Activated CD8-positive, alpha-beta memory T cell treated with anti-CD3 and anti-CD28 coated beads, Interleukin-2, amount 10 ng/mL, durations not matched to agents 7 days and 5 days (primary cell): ENCODE measurements at regions not wholly inside any gene's neighbourhood (a gene's known extent, or its start where the extent isn't known, plus 50 kb on each side); places are given as distances from the start of the nearest gene placed in this dataset.
A peak's percentile ranks its signal among the peaks of the same experiment; 100 is the strongest.

Experiments used
- ATAC-seq: fragments of 150-1000 bp; cut with Tn5 transposase; one replicate; pipeline ENCODE4 v1.10.0; 2021; ENCODE audit warnings: moderate library complexity
- CTCF ChIA-PET: fragments of 350-600 bp; sonication (Branson Sonifier 250); formaldehyde crosslinking; loops from one replicate; lab custom pipeline; 2021; ENCODE audit warnings: antibody characterized with exemption; lab: Charles Lee
- DNase-seq: peaks from one replicate; pipeline ENCODE4 v3.0.0-alpha.2; 2020
- H3K27ac Mint-ChIP-seq: one replicate; pipeline ENCODE4 v1.8.0; 2021; ENCODE audit warnings: mild to moderate bottlenecking, mixed read lengths
- H3K27me3 Mint-ChIP-seq: one replicate; pipeline ENCODE4 v1.8.0; 2021; ENCODE audit warnings: mixed read lengths
- H3K36me3 Mint-ChIP-seq: one replicate; pipeline ENCODE4 v1.8.0; 2021; ENCODE audit warnings: mild to moderate bottlenecking, mixed read lengths
- H3K4me1 Mint-ChIP-seq: one replicate; pipeline ENCODE4 v1.8.0; 2021; ENCODE audit warnings: mixed read lengths
- H3K4me3 Mint-ChIP-seq: one replicate; pipeline ENCODE4 v1.8.0; 2021; ENCODE audit warnings: mild to moderate bottlenecking, moderate library complexity, mixed read lengths
- H3K9me3 Mint-ChIP-seq: one replicate; pipeline ENCODE4 v1.8.0; 2022; ENCODE audit warnings: low read depth, mixed read lengths

DNA sequence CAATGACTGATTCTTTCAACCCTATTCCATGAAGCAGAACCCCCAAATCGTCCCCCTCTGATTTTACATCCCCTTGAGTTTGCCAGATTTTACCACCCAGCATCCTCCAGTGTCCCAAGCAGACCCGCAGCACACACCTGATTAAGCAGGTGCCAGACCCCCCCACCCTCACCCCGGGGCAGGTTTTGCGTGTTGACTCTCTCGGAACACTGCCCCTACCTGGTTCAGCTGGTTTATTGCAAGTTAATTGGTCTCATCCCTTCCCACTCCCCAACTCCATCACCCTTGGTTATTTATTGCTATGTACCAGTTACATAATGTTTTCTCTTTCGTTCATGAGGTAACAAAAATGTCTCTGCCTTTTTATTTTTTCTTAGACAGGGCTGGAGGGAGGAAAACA is 258.4 kb downstream of the BCOR start:
- H3K4me1 Mint-ChIP-seq, result peaks cover 9% of the 10 kb centered on the region
- no peak overlapping the region for H3K4me3 Mint-ChIP-seq
- H3K27me3 Mint-ChIP-seq, result no peaks in the 10 kb centered on the region
- H3K9me3 Mint-ChIP-seq, result no peaks in the 10 kb centered on the region
- no peak for DNase-seq
- H3K27ac Mint-ChIP-seq, result no peak overlapping the region
- CTCF ChIA-PET, result no interaction called here
- ATAC-seq, result no peak
- no peaks in the 10 kb centered on the region for H3K36me3 Mint-ChIP-seq

DNA sequence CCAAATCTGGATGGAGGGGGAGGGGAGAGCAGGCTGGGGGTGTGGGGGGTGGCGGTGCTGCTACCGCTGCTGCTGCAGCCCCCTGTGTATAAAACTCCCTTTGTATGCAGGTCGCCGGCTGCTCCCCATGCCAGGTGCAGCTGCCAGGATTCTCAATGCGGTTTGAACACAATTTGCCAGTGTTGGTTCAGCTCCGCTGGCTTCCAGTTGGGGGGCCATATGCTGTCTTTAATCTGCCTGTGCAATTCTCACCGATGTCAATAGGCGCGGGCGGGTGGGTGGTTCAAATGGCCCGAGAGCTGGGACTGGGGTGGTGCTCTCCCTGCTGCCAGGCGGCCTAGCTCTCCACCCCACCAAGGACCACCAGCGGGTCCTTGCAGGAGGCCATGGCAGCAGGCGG is 257.6 kb downstream of the BCOR start:
- CTCF ChIA-PET, result no interaction called here
- no peaks in the 10 kb centered on the region for H3K9me3 Mint-ChIP-seq
- no peak overlapping the region for H3K4me3 Mint-ChIP-seq
- no peak overlapping the region for H3K27ac Mint-ChIP-seq
- no peaks in the 10 kb centered on the region for H3K36me3 Mint-ChIP-seq
- no peak for ATAC-seq
- H3K27me3 Mint-ChIP-seq, result no peaks in the 10 kb centered on the region
- no peak for DNase-seq
- H3K4me1 Mint-ChIP-seq, result peaks cover 1% of the 10 kb centered on the region

DNA sequence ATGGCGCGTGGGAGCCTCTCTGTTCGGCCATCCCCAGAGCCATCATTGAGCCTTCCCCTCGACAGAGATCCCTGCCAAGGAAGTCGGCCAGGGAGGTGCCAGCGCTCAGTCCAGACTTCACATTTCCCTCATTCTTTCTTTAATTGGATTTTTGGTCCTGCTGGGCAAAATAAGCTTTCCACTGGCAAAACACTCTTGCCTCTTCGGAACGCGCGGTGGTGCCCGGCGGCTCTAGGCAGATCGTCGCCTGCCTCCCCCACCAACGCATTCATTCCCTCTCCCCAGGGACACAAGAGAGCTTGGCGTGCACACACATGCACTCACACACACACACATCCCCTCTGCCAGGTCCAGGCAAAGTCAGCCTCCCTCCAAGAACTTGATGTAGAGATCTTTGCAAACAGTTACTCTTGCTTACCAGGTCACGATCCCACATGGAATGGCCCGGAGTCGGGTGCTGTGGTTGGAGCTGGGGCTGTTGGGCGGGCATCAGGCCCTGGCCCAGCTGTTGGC is 257.1 kb downstream of the BCOR start:
- Mint-ChIP-seq H3K36me3 (no peaks in the 10 kb centered on the region), H3K27me3 (no peaks in the 10 kb centered on the region), H3K9me3 (no peaks in the 10 kb centered on the region), H3K4me3 (no peak overlapping the region), H3K4me1 (no peaks in the 10 kb centered on the region), H3K27ac (no peak overlapping the region)
- CTCF ChIA-PET, result interaction anchor here (0.6 kb wide), 1 partner anchor 168 kb away, joined by 4 read pairs; no protein-coding TSS in a partner anchor
- ATAC-seq (no peak), DNase-seq (no peak)

DNA sequence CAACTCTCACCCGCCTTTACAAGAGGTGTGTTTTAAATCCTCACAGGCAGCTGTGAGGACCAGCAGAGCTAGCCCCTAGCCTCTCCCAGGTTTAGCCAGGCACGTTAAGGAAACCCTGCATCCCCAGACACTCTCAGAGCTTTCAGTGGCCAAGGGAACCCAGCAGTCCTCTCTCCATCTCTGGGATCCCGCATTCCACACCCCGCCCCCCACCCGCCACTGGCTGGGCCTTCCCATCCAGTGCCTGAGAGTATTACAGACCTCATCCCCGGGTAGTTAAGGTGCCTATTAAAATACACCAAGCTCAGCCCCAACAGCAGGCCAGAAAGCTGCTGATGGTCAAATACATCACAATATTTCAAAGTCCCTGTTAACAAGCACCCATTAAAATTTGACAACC is 256.2 kb downstream of the BCOR start:
- H3K9me3 Mint-ChIP-seq, result no peaks in the 10 kb centered on the region
- no peak overlapping the region for H3K4me3 Mint-ChIP-seq
- H3K27ac Mint-ChIP-seq, result no peak overlapping the region
- H3K36me3 Mint-ChIP-seq, result peaks cover 2% of the 10 kb centered on the region
- no peaks in the 10 kb centered on the region for H3K4me1 Mint-ChIP-seq
- CTCF ChIA-PET, result no interaction called here
- no peak for ATAC-seq
- no peaks in the 10 kb centered on the region for H3K27me3 Mint-ChIP-seq
- no peak for DNase-seq

DNA sequence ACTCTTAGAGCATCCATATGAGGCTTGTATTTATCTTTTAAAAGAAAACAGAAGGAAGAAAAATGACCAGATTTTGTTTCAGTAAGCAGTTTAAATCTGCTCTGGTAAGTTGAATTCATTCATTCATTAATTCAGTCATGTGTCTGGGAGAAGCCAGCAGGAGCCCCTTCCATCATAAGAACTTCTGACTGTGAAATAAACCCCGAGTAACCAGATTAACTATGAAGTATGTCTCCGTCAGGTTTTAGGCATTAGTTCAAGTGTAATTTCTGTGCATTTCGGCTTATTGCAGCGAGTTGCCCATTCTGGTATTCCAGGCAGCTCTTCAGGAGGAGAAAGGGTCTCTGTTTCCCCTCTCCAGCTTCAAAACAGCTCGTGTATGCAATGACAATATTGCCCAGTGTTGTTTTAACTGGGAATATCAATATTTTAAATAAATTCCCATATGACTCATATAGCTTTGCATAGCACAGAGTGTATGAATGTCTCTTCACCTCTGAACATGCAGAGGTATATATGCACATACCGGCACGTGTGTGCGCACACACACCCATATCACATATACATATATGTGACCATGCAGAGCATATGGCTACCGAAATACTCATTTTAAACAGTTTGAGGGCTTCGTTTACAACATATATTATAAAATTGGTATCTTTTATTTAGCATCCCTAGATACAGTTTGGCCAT is 255.3 kb downstream of the BCOR start:
- Mint-ChIP-seq H3K4me1 (no peaks in the 10 kb centered on the region), H3K27ac (no peak overlapping the region), H3K36me3 (peaks cover 7% of the 10 kb centered on the region), H3K9me3 (no peaks in the 10 kb centered on the region), H3K4me3 (no peak overlapping the region), H3K27me3 (no peaks in the 10 kb centered on the region)
- CTCF ChIA-PET, result no interaction called here
- ATAC-seq (no peak), DNase-seq (no peak)

DNA sequence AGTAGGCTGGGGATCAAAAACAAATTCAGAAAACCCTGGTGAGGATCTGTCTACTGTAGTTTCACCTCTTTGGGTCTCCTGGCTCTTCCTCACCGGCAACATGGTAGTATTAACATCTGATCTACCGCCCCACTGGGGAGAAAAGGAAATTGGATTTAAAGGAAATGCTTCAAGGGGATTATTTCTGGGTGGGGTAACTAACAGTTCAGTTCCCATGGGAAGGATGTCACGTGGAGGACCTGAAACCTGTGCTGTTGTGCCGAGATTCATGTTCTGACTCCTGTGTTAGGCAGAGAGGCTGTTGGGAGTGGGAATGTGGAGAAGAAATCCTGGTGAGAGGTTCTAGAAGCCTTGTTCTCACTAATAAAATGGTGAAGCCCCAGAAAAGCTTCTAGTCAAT is 254.4 kb downstream of the BCOR start:
- no peak for ATAC-seq
- no peak for DNase-seq
- CTCF ChIA-PET, result no interaction called here
- no peaks in the 10 kb centered on the region for H3K27me3 Mint-ChIP-seq
- H3K9me3 Mint-ChIP-seq, result no peaks in the 10 kb centered on the region
- H3K4me3 Mint-ChIP-seq, result no peak overlapping the region
- peaks cover 14% of the 10 kb centered on the region for H3K36me3 Mint-ChIP-seq
- no peak overlapping the region for H3K27ac Mint-ChIP-seq
- H3K4me1 Mint-ChIP-seq, result peaks cover 2% of the 10 kb centered on the region

DNA sequence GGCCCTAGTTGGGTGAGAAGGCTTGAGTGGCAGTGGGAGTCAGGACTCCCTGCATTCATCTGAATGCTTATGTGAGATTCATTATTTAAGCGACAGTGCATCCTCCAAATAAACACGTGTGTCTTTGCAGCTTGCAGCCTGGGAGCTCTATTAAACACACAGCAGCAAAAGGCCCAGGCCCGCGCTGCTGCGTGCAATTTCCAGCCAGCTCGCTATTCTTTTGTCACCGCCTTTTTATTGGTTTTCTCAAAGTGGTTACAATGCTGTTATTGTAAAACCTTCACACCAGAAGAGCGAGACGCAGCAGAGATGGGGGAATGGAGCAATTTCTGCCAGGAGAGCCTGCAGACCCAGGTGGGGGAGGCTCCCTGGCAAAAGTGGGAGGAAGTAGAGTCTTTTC is 252.5 kb downstream of the BCOR start:
- Mint-ChIP-seq H3K36me3 (peaks cover 29% of the 10 kb centered on the region), H3K4me3 (no peak overlapping the region), H3K4me1 (peaks cover 7% of the 10 kb centered on the region), H3K9me3 (no peaks in the 10 kb centered on the region), H3K27ac (no peak overlapping the region), H3K27me3 (no peaks in the 10 kb centered on the region)
- CTCF ChIA-PET, result interaction anchor here (0.5 kb wide), 1 partner anchor 88 kb away, joined by 3 read pairs; no protein-coding TSS in a partner anchor
- DNase-seq (no peak), ATAC-seq (no peak)

DNA sequence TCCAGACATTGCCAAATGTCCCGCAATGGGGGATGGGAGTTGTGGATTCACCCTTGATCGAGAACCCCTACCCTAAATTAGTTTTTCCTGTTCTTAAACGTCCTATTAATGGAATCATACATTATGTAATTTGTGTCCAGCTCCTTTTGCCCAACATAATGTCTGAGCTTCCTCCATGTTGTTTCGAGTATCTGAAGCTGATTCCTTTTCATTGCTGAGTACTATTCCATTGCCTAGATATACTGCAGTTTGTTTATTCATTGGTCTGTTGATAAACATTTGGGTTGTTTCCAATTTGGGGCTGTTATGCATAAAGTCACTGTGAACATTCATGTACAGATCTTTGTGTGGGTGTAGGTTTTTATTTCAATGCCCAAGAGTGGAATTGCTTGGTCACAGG is 251.3 kb downstream of the BCOR start:
- DNase-seq, result no peak
- Mint-ChIP-seq H3K27me3 (no peaks in the 10 kb centered on the region), H3K4me1 (peaks cover 19% of the 10 kb centered on the region), H3K27ac (no peak overlapping the region), H3K4me3 (no peak overlapping the region), H3K9me3 (no peaks in the 10 kb centered on the region), H3K36me3 (peaks cover 33% of the 10 kb centered on the region)
- CTCF ChIA-PET, result no interaction called here
- ATAC-seq, result no peak

DNA sequence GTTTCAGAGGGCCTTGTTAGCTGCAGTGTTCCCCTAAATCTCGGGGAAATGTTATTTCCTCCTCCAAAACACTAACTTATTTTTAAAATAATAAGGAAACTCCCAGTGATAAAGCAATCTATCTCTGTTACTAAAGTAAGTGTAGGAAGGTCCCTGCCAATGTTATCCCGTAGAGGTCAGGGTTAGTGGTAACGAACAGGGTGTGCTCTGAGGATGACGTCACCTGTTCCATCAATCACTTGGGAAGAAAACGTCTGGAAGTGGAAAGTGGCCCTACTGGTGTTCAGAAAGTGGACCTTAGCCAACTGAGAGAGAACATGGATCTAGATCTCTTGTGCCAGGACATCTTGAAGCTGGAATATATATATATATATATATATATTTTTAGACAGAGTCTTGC is 249.5 kb downstream of the BCOR start:
- H3K36me3 Mint-ChIP-seq, result peaks cover 45% of the 10 kb centered on the region
- H3K4me3 Mint-ChIP-seq, result no peak overlapping the region
- no peaks in the 10 kb centered on the region for H3K9me3 Mint-ChIP-seq
- CTCF ChIA-PET, result interaction anchor here (1.0 kb wide), 1 partner anchor 308 kb away, joined by 3 read pairs; no protein-coding TSS in a partner anchor
- ATAC-seq (no peak), DNase-seq (no peak)
- H3K4me1 Mint-ChIP-seq, result peaks cover 36% of the 10 kb centered on the region
- no peaks in the 10 kb centered on the region for H3K27me3 Mint-ChIP-seq
- no peak overlapping the region for H3K27ac Mint-ChIP-seq

DNA sequence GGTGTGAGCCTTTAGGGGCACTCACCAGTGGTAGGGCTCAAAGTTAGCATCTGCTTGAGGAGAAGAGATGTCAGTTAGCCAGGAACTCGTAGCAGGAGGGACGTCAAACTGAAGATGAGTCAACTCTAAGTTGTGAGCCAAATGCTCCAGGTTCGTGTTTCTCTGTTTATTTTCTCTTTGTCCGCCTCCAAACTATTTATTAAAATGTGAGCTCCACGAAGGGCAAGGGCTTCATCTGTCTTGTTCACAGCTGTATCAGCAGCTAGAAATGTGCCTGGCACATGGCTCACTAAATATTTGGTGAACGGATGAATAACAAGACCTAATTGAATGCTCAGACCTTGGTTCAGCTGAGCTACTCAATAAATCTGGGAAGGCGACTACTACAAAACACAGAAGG is 248.9 kb downstream of the BCOR start:
- peaks cover 40% of the 10 kb centered on the region for H3K4me1 Mint-ChIP-seq
- CTCF ChIA-PET, result no interaction called here
- H3K27me3 Mint-ChIP-seq, result no peaks in the 10 kb centered on the region
- no peak overlapping the region for H3K4me3 Mint-ChIP-seq
- H3K9me3 Mint-ChIP-seq, result no peaks in the 10 kb centered on the region
- no peak overlapping the region for H3K27ac Mint-ChIP-seq
- no peak for DNase-seq
- peaks cover 49% of the 10 kb centered on the region for H3K36me3 Mint-ChIP-seq
- ATAC-seq, result no peak

DNA sequence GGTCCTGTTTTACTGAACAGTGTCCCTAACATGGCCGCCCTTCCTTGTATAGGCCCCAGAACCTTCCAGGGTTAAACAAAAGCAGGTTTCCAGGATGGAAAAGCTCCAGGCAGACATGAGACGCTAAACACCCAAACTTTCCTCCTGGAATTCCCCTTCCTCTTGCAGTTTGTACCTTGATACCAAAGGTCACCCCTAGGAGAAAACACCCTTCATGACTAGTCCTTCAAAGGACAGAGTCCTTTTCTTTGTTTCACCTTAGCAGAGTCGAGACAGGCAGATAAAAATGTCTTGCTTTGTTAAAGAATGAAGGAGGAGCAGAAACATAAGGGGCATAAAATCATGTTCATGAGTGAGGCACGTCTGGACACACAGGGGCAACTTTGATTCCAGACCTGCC is 247.5 kb downstream of the BCOR start:
- no peak for DNase-seq
- Mint-ChIP-seq H3K27ac (peak overlapping the region; percentile 40), H3K27me3 (no peaks in the 10 kb centered on the region), H3K9me3 (no peaks in the 10 kb centered on the region), H3K4me3 (no peak overlapping the region), H3K4me1 (peaks cover 43% of the 10 kb centered on the region), H3K36me3 (peaks cover 51% of the 10 kb centered on the region)
- CTCF ChIA-PET, result interaction anchor here (1.4 kb wide), 1 partner anchor 14 kb away, joined by 3 read pairs; no protein-coding TSS in a partner anchor
- ATAC-seq, result no peak

DNA sequence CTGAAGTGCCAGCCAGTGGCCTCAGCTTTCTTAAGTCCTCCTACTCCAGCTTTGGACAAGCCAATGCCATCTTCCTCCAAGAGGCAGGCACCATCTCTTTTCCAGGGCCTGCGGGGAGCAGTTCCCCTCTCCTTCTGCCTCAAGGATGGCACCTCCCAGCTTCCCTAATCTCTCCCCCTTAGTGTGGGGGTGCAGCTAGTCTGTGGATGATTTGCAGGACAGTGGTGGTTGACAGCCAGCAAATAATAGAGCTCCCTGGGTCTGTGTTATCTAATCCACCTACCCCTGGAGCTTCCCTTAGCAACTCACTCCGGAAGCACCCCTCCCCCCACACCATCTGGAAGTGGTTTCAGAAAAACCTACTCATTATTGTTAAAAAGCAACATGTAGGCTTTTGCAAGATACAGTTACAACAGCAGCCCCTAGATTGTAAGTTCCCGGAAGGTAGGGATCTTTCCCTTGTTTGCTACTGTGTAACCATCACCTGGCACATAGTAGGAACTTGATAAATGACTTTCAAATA is 247.1 kb downstream of the BCOR start:
- peaks cover 51% of the 10 kb centered on the region for H3K36me3 Mint-ChIP-seq
- ATAC-seq, result no peak
- H3K4me3 Mint-ChIP-seq, result no peak overlapping the region
- no peaks in the 10 kb centered on the region for H3K9me3 Mint-ChIP-seq
- H3K4me1 Mint-ChIP-seq, result peaks cover 43% of the 10 kb centered on the region
- peak overlapping the region; percentile 40 for H3K27ac Mint-ChIP-seq
- CTCF ChIA-PET, result interaction anchor here (0.9 to 1.4 kb wide), 2 partner anchors 15 to 198 kb away, joined by 3 read pairs; no protein-coding TSS in a partner anchor
- no peaks in the 10 kb centered on the region for H3K27me3 Mint-ChIP-seq
- peak; percentile 76 for DNase-seq

DNA sequence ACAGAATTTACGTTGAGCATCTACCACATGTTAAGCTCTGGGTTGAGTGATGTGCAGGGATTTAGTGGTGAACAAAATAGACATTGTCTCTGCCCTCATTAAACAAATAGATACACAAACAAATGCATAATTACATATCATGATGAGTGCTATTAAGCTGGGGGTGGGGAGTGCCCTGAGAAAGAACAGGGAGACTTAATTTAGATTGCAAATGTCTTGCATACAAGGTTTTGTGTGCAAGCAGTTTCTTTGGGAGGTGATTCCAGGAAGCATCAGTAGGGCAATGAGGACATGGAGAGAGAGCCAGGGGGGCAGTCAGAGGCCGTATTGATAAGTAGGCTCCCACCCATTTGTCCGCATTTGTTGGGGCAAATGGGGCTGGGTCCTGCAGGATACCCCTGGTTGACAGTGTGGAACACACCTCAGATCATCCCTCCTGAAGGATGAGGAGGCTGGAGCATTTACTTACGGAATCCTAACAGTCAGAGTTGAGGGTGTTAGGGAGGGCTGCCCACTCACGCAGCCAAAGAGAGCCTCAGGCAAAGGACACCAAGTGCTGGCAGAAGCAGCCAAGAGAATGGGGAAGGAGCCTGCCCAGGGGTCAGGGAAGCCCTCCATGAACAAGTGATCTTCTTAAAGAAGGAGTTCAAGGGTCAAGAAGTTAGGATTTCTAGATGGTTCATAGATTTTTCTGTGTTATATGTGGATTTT is 245.9 kb downstream of the BCOR start:
- Mint-ChIP-seq H3K4me1 (peaks cover 54% of the 10 kb centered on the region), H3K27me3 (no peaks in the 10 kb centered on the region), H3K4me3 (no peak overlapping the region), H3K27ac (peak overlapping the region; percentile 33), H3K36me3 (peaks cover 45% of the 10 kb centered on the region), H3K9me3 (no peaks in the 10 kb centered on the region)
- CTCF ChIA-PET, result interaction anchor here (0.5 kb wide), 1 partner anchor 123 kb away, joined by 6 read pairs; no protein-coding TSS in a partner anchor
- no peak for DNase-seq
- ATAC-seq, result no peak
